SK-N-SH treated with all-trans-retinoic acid at 6 μM for 48 hours (cell line): ENCODE measurements at regions not wholly inside any gene's neighbourhood (a gene's known extent, or its start where the extent isn't known, plus 50 kb on each side); places are given as distances from the start of the nearest gene placed in this dataset.

Source experiments
- ATAC-seq: fragments of 200-7000 bp; cut with Tn5 transposase; 3 replicates; pipeline ENCODE4 v1.9.1; 2020; ENCODE audit warnings: mild to moderate bottlenecking, moderate library complexity
- ARNTL ChIP-seq: fragments of 450-650 bp; formaldehyde crosslinking; IDR thresholded peaks from 2 replicates; pipeline ENCODE4 v1.5.0; 2020; ENCODE audit warnings: low read depth, mild to moderate bottlenecking, moderate library complexity, borderline replicate concordance
- CREB5 ChIP-seq: fragments of 250-450 bp; sonication (Bioruptor Pico); IDR thresholded peaks from 2 replicates; pipeline ENCODE4 v1.5.1; 2020; ENCODE audit warnings: low read depth, mild to moderate bottlenecking, moderate library complexity
- CSDC2 ChIP-seq: fragments of 250-450 bp; sonication (Bioruptor Pico); IDR thresholded peaks from 2 replicates; pipeline ENCODE4 v1.5.0; 2020; ENCODE audit warnings: mild to moderate bottlenecking, moderate library complexity
- CSRNP3 ChIP-seq: fragments of 250-450 bp; sonication (Bioruptor Pico); IDR thresholded peaks from 2 replicates; pipeline ENCODE4 v1.5.1; 2021; ENCODE audit warnings: mild to moderate bottlenecking, moderate library complexity
- GLIS3 ChIP-seq: fragments of 250-450 bp; sonication (Bioruptor Pico); IDR thresholded peaks from 2 replicates; pipeline ENCODE4 v1.5.0; 2020; ENCODE audit warnings: mild to moderate bottlenecking, moderate library complexity
- ISL1 ChIP-seq: fragments of 250-450 bp; sonication (Bioruptor Pico); IDR thresholded peaks from 2 replicates; pipeline ENCODE4 v2.1.2; 2022; ENCODE audit warnings: mild to moderate bottlenecking, moderate library complexity
- OSR1 ChIP-seq: fragments of 250-450 bp; sonication (Bioruptor Pico); IDR thresholded peaks from 2 replicates; pipeline ENCODE4 v1.8.0; 2022; ENCODE audit warnings: moderate library complexity, mild to moderate bottlenecking, inconsistent platforms
- PATZ1 ChIP-seq: fragments of 250-450 bp; sonication (Bioruptor Pico); IDR thresholded peaks from 2 replicates; pipeline ENCODE4 v1.8.0; 2020; ENCODE audit warnings: mild to moderate bottlenecking, moderate library complexity, borderline replicate concordance
- POU6F1 ChIP-seq: fragments of 250-450 bp; sonication (Bioruptor Pico); IDR thresholded peaks from 2 replicates; pipeline ENCODE4 v1.8.0; 2021; ENCODE audit warnings: low read depth, mild to moderate bottlenecking, moderate library complexity, borderline replicate concordance
- PPARA ChIP-seq: fragments of 250-450 bp; sonication (Bioruptor Pico); IDR thresholded peaks from 2 replicates; pipeline ENCODE4 v1.5.0; 2020; ENCODE audit warnings: mild to moderate bottlenecking, borderline replicate concordance
- RARB ChIP-seq: fragments of 250-450 bp; sonication (Bioruptor Pico); IDR thresholded peaks from 2 replicates; pipeline ENCODE4 v1.8.0; 2021; ENCODE audit warnings: mild to moderate bottlenecking, moderate library complexity
- SNAI2 ChIP-seq: fragments of 250-450 bp; sonication (Bioruptor Pico); IDR thresholded peaks from 2 replicates; pipeline ENCODE4 v1.5.0; 2020; ENCODE audit warnings: mild to moderate bottlenecking, moderate library complexity
- TOX ChIP-seq: fragments of 250-450 bp; sonication (Bioruptor Pico); IDR thresholded peaks from 2 replicates; pipeline ENCODE4 v1.8.0; 2021; ENCODE audit warnings: mild to moderate bottlenecking, moderate library complexity, borderline replicate concordance
- TSHZ2 ChIP-seq: fragments of 250-450 bp; sonication (Bioruptor Pico); IDR thresholded peaks from 2 replicates; pipeline ENCODE4 v1.5.0; 2020; ENCODE audit warnings: mild to moderate bottlenecking, moderate library complexity
- ZC3H10 ChIP-seq: fragments of 250-450 bp; sonication (Bioruptor Pico); IDR thresholded peaks from 2 replicates; pipeline ENCODE4 v1.5.1; 2021; ENCODE audit warnings: mild to moderate bottlenecking, moderate library complexity
- ZFP3 ChIP-seq: fragments of 250-450 bp; sonication (Bioruptor Pico); IDR thresholded peaks from 2 replicates; pipeline ENCODE4 v1.5.0; 2020; ENCODE audit warnings: mild to moderate bottlenecking, moderate library complexity
- ZFP30 ChIP-seq: fragments of 450-650 bp; formaldehyde crosslinking; IDR thresholded peaks from 2 replicates; pipeline ENCODE4 v1.5.0; 2022; ENCODE audit warnings: mild to moderate bottlenecking, moderate library complexity
- ZNF565 ChIP-seq: fragments of 450-650 bp; formaldehyde crosslinking; conservative IDR thresholded peaks from 2 replicates; pipeline ENCODE4 v1.5.0; 2020; ENCODE audit warnings: low read depth, mild to moderate bottlenecking, moderate library complexity
- ZNF8 ChIP-seq: fragments of 450-650 bp; formaldehyde crosslinking; IDR thresholded peaks from 2 replicates; pipeline ENCODE4 v1.5.0; 2020; ENCODE audit warnings: mild to moderate bottlenecking, moderate library complexity

GRCh38 chr17:77841742-77842527 is 116.6 kb upstream of the TNRC6C start:
- TF ChIP-seq ARNTL (CRISPR knock-in tag) (no peak), POU6F1 (CRISPR knock-in tag) (no peak), CREB5 (no peak), RARB (no peak), GLIS3 (CRISPR knock-in tag) (no peak), PATZ1 (CRISPR knock-in tag) (no peak), OSR1 (no peak), ZFP30 (CRISPR knock-in tag) (no peak), ZC3H10 (CRISPR knock-in tag) (no peak), SNAI2 (CRISPR knock-in tag) (no peak), PPARA (CRISPR knock-in tag) (no peak), CSRNP3 (CRISPR knock-in tag) (no peak), ISL1 (CRISPR knock-in tag) (no peak), TOX (CRISPR knock-in tag) (no peak), CSDC2 (no peak), ZFP3 (CRISPR knock-in tag) (no peak), ZNF8 (CRISPR knock-in tag) (no peak), TSHZ2 (CRISPR knock-in tag) (no peak)
- TF ChIP-seq, all 23 proteins: peak for 0
- no peak for ATAC-seq

GRCh38 chr17:77842528-77843147 is 115.9 kb upstream of the TNRC6C start:
- no peak for TF ChIP-seq SNAI2 (CRISPR knock-in tag)
- TF ChIP-seq CSRNP3 (CRISPR knock-in tag): no peak
- TF ChIP-seq ZFP3 (CRISPR knock-in tag): no peak
- TF ChIP-seq ISL1 (CRISPR knock-in tag): no peak
- no peak for TF ChIP-seq ZNF565 (CRISPR knock-in tag)
- TF ChIP-seq OSR1: no peak
- TF ChIP-seq POU6F1 (CRISPR knock-in tag): no peak
- TF ChIP-seq ZFP30 (CRISPR knock-in tag): no peak
- ATAC-seq: peak; percentile 79

GRCh38 chr17:77843255-77843895 is 115.1 kb upstream of the TNRC6C start:
- peak; percentile 18; the same call in 2 of the 3 replicates for ATAC-seq
